GM12878 (cell line): ENCODE measurements at regions not wholly inside any gene's neighbourhood (a gene's known extent, or its start where the extent isn't known, plus 50 kb on each side); places are given as distances from the start of the nearest gene placed in this dataset.

Experiments used
- ATAC-seq: fragments of 200-7000 bp; cut with Tn5 transposase; 3 replicates; pipeline ENCODE4 v1.9.1; 2020; ENCODE audit warnings: mild to moderate bottlenecking, moderate library complexity
- BruUV-seq: library from RNA; stranded (reverse); fragments of 400-500 nt; replicated peaks from 2 replicates; lab custom pipeline; 2021; lab: Mats Ljungman, UMichigan
- CTCF ChIA-PET: fragments of 300-600 bp; sonication (Branson Sonifier 250); formaldehyde crosslinking; extraction: SDS; loops from one replicate; lab custom pipeline; 2021; ENCODE audit warnings: inconsistent platforms; lab: Yijun Ruan, JAX
- POLR2A ChIA-PET: fragments of 350-600 bp; formaldehyde crosslinking; extraction: SDS; loops from one replicate; lab custom pipeline; 2021; ENCODE audit warnings: inconsistent platforms; lab: Charles Lee
- RAD21 ChIA-PET: fragments of 300-600 bp; sonication (Branson Sonifier 250); formaldehyde crosslinking; loops from one replicate; lab custom pipeline; 2023; ENCODE audit warnings: antibody characterized with exemption; ENCODE audit not compliant: unreplicated experiment; lab: Charles Lee
- SMC1A ChIA-PET: fragments of 300-600 bp; sonication (Branson Sonifier 250); formaldehyde crosslinking; loops from one replicate; lab custom pipeline; 2023; ENCODE audit not compliant: unreplicated experiment, uncharacterized antibody; lab: Charles Lee
- DNase-seq: peaks from one replicate; pipeline ENCODE4 v3.0.0-alpha.2; 2011; ENCODE audit warnings: low read depth, low spot score
- FAIRE-seq: peaks from 3 replicates; lab custom pipeline; 2011; peaks lifted over from hg19 to GRCh38; lab: Jason Lieb, UNC
- H2AFZ ChIP-seq: 2 replicates; pipeline ENCODE4 v1.6.0; 2011; ENCODE audit warnings: low read depth, low read length, control low read depth; ENCODE audit not compliant: control insufficient read depth
- H3K27ac ChIP-seq: 2 replicates; pipeline ENCODE4 v1.5.1; 2011; ENCODE audit warnings: control low read depth; ENCODE audit not compliant: control insufficient read depth, insufficient read depth
- H3K27me3 ChIP-seq, 2 experiments: replicated peaks in 1 of 2; 2 replicates each; pipeline versions ENCODE4 v1.6.0 to v1.6.1; 2011; ENCODE audit warnings: low read length in 1 of 2; ENCODE audit not compliant: control insufficient read depth in 2 of 2, insufficient read depth in 2 of 2
- H3K36me3 ChIP-seq, 2 experiments: 2 replicates each; pipeline ENCODE4 v1.5.1; 2011; ENCODE audit warnings: low read length in 1 of 2; ENCODE audit not compliant: control insufficient read depth in 2 of 2, insufficient read depth in 2 of 2
- H3K4me1 ChIP-seq: 2 replicates; pipeline ENCODE4 v1.6.1; 2011; ENCODE audit warnings: mild to moderate bottlenecking, low read length, moderate library complexity, mixed read lengths; ENCODE audit not compliant: control insufficient read depth, insufficient read depth
- H3K4me2 ChIP-seq: 2 replicates; pipeline ENCODE4 v1.6.0; 2011; ENCODE audit warnings: control low read depth; ENCODE audit not compliant: control insufficient read depth, insufficient read depth
- H3K4me3 ChIP-seq: fragments of 200-600 bp; sonication (generic); 2 replicates; pipeline ENCODE4 v1.5.1; 2016
- H3K79me2 ChIP-seq: 2 replicates; pipeline ENCODE4 v1.6.0; 2011; ENCODE audit warnings: low read length; ENCODE audit not compliant: control insufficient read depth, insufficient read depth
- H3K9ac ChIP-seq: 2 replicates; pipeline ENCODE4 v1.8.0; 2011; ENCODE audit warnings: low read length, control low read depth, mixed read lengths; ENCODE audit not compliant: control insufficient read depth, insufficient read depth
- H3K9me3 ChIP-seq: replicated peaks from 3 replicates; pipeline ENCODE4 v1.5.1; 2011; ENCODE audit warnings: mild to moderate bottlenecking, low read length; ENCODE audit not compliant: control insufficient read depth, insufficient read depth
- H4K20me1 ChIP-seq: 2 replicates; pipeline ENCODE4 v1.6.0; 2011; ENCODE audit not compliant: control insufficient read depth, insufficient read depth
- BMI1 ChIP-seq: fragments of 450-650 bp; IDR thresholded peaks from 2 replicates; pipeline ENCODE4 v1.6.1; 2016; ENCODE audit warnings: mild to moderate bottlenecking, moderate library complexity, borderline replicate concordance
- HDAC2 ChIP-seq: fragments of 200-600 bp; sonication (generic); IDR thresholded peaks from 2 replicates; pipeline ENCODE4 v1.6.1; 2017
- POLR2A ChIP-seq: IDR thresholded peaks from 2 replicates; pipeline ENCODE4 v1.6.1; 2011; ENCODE audit warnings: low read depth, mild to moderate bottlenecking, low read length
- RAD21 ChIP-seq: IDR thresholded peaks from 2 replicates; pipeline ENCODE4 v1.6.1; 2011; ENCODE audit warnings: mild to moderate bottlenecking, low read depth, low read length, moderate library complexity; ENCODE audit not compliant: insufficient read depth
- SMAD1 ChIP-seq: fragments of 450-650 bp; IDR thresholded peaks from 2 replicates; pipeline ENCODE4 v1.6.1; 2018; ENCODE audit warnings: mild to moderate bottlenecking, low read depth; ENCODE audit not compliant: partially characterized antibody
- TCF7 ChIP-seq: IDR thresholded peaks from 2 replicates; pipeline ENCODE4 v1.6.1; 2014; ENCODE audit warnings: antibody characterized with exemption, borderline replicate concordance
- ZNF24 ChIP-seq: fragments of 450-650 bp; IDR thresholded peaks from 2 replicates; pipeline ENCODE4 v1.6.1; 2017; ENCODE audit warnings: antibody characterized with exemption, mild to moderate bottlenecking
- WGBS: methylation state at CpG from one replicate; pipeline ENCODE4 v1.1.6; 2016; ENCODE audit warnings: low lambda C conversion rate; ENCODE audit not compliant: insufficient replicate concordance, insufficient coverage; ENCODE audit errors: missing lambda C conversion rate; 5-methylcytosine and 5-hydroxymethylcytosine counted together
- in situ Hi-C: fragments of 300-500 bp; cut with MboI; formaldehyde crosslinking; loops from 9 replicates; pipeline ENCODE4 v1.14.3; 2018; ENCODE audit warnings: mixed read lengths
- intact Hi-C: fragments of 100-400 bp; cut with micrococcal nuclease; formaldehyde crosslinking; loops from one replicate; pipeline ENCODE4 v1.14.2; 2022; ENCODE audit not compliant: unreplicated experiment
- TF ChIP-seq, protein P1 (sequence below): fragments of 150-350 bp; IDR thresholded peaks from 2 replicates; pipeline ENCODE4 v1.6.1; 2014; ENCODE audit warnings: mild to moderate bottlenecking, low read depth, low read length
- TF ChIP-seq, protein P2 (sequence below): IDR thresholded peaks from 2 replicates; pipeline ENCODE4 v1.6.1; 2012; ENCODE audit warnings: low read depth, low read length, improper control_type of control experiment
- TF ChIP-seq, protein P3 (sequence below): IDR thresholded peaks from 2 replicates; pipeline ENCODE4 v1.6.1; 2012; ENCODE audit warnings: low read length, inconsistent platforms
- TF ChIP-seq, protein P4 (sequence below): fragments of 450-650 bp; IDR thresholded peaks from 2 replicates; pipeline ENCODE4 v1.6.1; 2016; ENCODE audit warnings: mild to moderate bottlenecking
- TF ChIP-seq, protein P5 (sequence below), 3 experiments: IDR thresholded peaks in 2 of 3; conservative IDR thresholded peaks in 1 of 3; 2 replicates each; pipeline ENCODE4 v1.5.1; 2011; ENCODE audit warnings: low read depth in 3 of 3, low read length in 3 of 3, mild to moderate bottlenecking in 3 of 3, control low read depth in 2 of 3, moderate library complexity in 2 of 3, inconsistent platforms in 1 of 3, mixed read lengths in 1 of 3; ENCODE audit not compliant: control insufficient read depth in 2 of 3, insufficient read depth in 1 of 3; ENCODE audit errors: extremely low read depth in 1 of 3

DNA sequence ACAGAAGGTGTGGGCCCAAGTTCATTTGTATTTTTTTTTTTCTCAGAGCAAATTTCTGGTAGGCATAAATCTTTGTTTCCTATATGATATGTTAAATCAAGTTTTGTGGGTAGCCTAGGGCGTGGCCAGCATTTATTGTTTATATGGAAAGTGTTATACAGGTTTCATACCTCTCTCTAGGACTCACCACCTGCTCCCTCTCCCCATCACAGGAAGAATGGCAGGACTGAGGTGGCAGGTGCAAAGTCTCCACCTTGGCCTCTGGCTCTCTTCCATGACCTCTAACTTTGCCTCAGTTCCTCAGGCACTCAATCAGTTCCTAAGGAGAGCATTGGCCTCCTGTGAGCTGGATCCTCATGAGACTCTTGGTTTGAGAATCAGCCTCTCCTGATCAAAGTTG lies 172.3 kb upstream of the TSC22D1 start:
- no peak for FAIRE-seq
- no peaks in the 10 kb centered on the region for H3K4me1 ChIP-seq
- H3K27me3 ChIP-seq, result no peaks in the 10 kb centered on the region
- SMC1A ChIA-PET, result no interaction called here
- no peaks in the 10 kb centered on the region for H3K36me3 ChIP-seq
- H3K27ac ChIP-seq, result no peak overlapping the region
- H2AFZ ChIP-seq, result no peak overlapping the region
- POLR2A ChIA-PET, result no interaction called here
- H3K79me2 ChIP-seq, result no peaks in the 10 kb centered on the region
- in situ Hi-C loops (no loop called here), intact Hi-C loops (no loop called here)
- H3K9me3 ChIP-seq, result no peaks in the 10 kb centered on the region; the same call in 2 of the 3 replicates
- RAD21 ChIA-PET, result no interaction called here
- H3K9ac ChIP-seq, result no peak overlapping the region
- TF ChIP-seq, protein P1, sequence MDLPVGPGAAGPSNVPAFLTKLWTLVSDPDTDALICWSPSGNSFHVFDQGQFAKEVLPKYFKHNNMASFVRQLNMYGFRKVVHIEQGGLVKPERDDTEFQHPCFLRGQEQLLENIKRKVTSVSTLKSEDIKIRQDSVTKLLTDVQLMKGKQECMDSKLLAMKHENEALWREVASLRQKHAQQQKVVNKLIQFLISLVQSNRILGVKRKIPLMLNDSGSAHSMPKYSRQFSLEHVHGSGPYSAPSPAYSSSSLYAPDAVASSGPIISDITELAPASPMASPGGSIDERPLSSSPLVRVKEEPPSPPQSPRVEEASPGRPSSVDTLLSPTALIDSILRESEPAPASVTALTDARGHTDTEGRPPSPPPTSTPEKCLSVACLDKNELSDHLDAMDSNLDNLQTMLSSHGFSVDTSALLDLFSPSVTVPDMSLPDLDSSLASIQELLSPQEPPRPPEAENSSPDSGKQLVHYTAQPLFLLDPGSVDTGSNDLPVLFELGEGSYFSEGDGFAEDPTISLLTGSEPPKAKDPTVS, result no peak
- 33% methylated on average over 1 of the region's 1 CpG for WGBS
- CTCF ChIA-PET, result no interaction called here
- ATAC-seq, result no peak
- H3K4me3 ChIP-seq, result no peak overlapping the region
- no peak overlapping the region for H3K4me2 ChIP-seq
- BruUV-seq, result no TSS peak
- no peaks in the 10 kb centered on the region for H4K20me1 ChIP-seq
- no peak for DNase-seq

DNA sequence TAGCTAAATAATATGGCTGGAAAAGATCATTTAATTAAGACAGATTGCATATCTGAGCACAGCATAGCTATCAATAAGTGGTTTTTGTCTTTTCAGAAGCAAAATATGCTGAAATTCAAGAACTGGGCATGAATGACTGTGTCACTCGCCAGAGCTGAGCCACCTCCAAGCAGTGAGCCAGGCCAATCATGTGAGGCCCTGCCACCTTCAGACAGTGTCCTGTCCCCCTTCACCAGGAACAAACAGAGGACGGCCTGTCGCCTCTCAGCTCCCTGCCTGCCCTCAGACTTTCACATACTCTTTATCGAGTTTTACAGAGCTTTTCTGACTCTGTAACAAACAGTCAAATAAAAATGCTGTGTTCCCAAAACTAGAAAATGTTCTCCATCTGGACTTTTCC lies 171.0 kb upstream of the TSC22D1 start:
- POLR2A ChIA-PET, result no interaction called here
- no peak overlapping the region for H2AFZ ChIP-seq
- H3K36me3 ChIP-seq, result no peaks in the 10 kb centered on the region
- ATAC-seq, result no peak
- RAD21 ChIA-PET, result no interaction called here
- SMC1A ChIA-PET, result no interaction called here
- no peak for DNase-seq
- in situ Hi-C loops, result no loop called here
- FAIRE-seq, result no peak
- WGBS, result 61% methylated on average over 4 of the region's 4 CpGs
- BruUV-seq, result no TSS peak
- H3K9me3 ChIP-seq, result no peaks in the 10 kb centered on the region; the same call in 2 of the 3 replicates
- H3K27ac ChIP-seq, result no peak overlapping the region
- H3K9ac ChIP-seq, result no peak overlapping the region
- no peak overlapping the region for H3K4me3 ChIP-seq
- CTCF ChIA-PET, result no interaction called here
- H3K4me1 ChIP-seq, result no peaks in the 10 kb centered on the region
- H3K79me2 ChIP-seq, result no peaks in the 10 kb centered on the region
- no peaks in the 10 kb centered on the region for H4K20me1 ChIP-seq
- no peaks in the 10 kb centered on the region for H3K27me3 ChIP-seq
- intact Hi-C loops, result no loop called here
- H3K4me2 ChIP-seq, result no peak overlapping the region
- TF ChIP-seq TCF7 (no peak), BMI1 (no peak), SMAD1 (no peak), HDAC2 (no peak), ZNF24 (no peak), RAD21 (no peak), POLR2A (no peak)
- TF ChIP-seq, protein P2, sequence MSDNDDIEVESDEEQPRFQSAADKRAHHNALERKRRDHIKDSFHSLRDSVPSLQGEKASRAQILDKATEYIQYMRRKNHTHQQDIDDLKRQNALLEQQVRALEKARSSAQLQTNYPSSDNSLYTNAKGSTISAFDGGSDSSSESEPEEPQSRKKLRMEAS, result no peak
- TF ChIP-seq, protein P3, sequence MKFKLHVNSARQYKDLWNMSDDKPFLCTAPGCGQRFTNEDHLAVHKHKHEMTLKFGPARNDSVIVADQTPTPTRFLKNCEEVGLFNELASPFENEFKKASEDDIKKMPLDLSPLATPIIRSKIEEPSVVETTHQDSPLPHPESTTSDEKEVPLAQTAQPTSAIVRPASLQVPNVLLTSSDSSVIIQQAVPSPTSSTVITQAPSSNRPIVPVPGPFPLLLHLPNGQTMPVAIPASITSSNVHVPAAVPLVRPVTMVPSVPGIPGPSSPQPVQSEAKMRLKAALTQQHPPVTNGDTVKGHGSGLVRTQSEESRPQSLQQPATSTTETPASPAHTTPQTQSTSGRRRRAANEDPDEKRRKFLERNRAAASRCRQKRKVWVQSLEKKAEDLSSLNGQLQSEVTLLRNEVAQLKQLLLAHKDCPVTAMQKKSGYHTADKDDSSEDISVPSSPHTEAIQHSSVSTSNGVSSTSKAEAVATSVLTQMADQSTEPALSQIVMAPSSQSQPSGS, result no peak
- TF ChIP-seq, protein P4, sequence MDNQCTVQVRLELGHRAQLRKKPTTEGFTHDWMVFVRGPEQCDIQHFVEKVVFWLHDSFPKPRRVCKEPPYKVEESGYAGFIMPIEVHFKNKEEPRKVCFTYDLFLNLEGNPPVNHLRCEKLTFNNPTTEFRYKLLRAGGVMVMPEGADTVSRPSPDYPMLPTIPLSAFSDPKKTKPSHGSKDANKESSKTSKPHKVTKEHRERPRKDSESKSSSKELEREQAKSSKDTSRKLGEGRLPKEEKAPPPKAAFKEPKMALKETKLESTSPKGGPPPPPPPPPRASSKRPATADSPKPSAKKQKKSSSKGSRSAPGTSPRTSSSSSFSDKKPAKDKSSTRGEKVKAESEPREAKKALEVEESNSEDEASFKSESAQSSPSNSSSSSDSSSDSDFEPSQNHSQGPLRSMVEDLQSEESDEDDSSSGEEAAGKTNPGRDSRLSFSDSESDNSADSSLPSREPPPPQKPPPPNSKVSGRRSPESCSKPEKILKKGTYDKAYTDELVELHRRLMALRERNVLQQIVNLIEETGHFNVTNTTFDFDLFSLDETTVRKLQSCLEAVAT, result no peak
- TF ChIP-seq, protein P5, sequence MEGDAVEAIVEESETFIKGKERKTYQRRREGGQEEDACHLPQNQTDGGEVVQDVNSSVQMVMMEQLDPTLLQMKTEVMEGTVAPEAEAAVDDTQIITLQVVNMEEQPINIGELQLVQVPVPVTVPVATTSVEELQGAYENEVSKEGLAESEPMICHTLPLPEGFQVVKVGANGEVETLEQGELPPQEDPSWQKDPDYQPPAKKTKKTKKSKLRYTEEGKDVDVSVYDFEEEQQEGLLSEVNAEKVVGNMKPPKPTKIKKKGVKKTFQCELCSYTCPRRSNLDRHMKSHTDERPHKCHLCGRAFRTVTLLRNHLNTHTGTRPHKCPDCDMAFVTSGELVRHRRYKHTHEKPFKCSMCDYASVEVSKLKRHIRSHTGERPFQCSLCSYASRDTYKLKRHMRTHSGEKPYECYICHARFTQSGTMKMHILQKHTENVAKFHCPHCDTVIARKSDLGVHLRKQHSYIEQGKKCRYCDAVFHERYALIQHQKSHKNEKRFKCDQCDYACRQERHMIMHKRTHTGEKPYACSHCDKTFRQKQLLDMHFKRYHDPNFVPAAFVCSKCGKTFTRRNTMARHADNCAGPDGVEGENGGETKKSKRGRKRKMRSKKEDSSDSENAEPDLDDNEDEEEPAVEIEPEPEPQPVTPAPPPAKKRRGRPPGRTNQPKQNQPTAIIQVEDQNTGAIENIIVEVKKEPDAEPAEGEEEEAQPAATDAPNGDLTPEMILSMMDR (IDR thresholded peaks at IDR 0.05 in 2 of 3, conservative IDR thresholded peaks at IDR 0.05 in 1 of 3; ENCODE audit: control insufficient read depth in 2 of 3, extremely low read depth in 1 of 3, insufficient read depth in 1 of 3, low read depth in 3 of 3, low read length in 3 of 3), result no peak
